ENCODE measurements at regions not wholly inside any gene's neighbourhood (a gene's known extent, or its start where the extent isn't known, plus 50 kb on each side); places are given as distances from the start of the nearest gene placed in this dataset.

DNA sequence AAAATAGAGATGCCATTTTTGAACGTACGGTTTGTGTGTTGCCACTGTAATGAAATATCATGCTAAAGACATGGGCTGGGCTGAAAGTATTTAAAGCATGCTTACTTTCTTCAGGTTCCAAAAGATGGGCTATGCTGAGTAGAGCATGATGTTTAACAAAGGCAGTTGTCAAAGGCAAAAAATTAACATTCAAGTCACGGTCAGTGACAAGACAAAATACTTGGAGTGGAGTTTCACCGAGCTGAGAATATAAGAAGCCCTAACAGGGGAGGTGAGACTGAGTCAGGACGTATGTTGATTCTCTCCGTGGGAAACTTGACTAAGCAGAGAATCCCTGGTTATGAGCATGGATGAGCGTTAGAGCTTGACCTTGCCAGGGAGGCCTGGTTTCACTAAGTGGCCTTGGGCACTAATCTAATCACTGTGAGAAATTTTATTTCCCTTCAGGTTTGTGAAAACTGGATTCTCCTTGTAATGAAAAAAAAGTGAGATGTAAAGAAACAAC is 218.2 kb upstream of the ADAMTS9 start:
- no peak for DNase-seq

DNA sequence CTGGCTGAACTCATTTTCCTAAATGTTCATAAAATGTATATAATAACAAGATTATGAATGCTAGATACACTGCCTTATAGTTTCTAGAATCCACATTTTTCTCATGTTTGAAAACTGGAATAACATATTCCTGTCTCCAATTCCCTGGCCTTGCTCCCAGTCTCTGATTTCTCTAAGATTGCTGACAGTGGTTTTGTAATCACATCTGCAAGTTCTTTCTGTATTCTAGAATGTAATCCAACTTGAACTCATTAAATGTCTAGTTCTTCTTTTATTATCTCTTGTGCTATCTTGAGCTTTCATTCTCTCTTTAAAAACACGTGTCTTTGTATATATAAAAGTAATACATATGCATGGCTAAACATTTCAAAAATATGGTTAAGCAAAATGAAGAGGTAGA is 215.2 kb upstream of the ADAMTS9 start:
- no peak for DNase-seq

DNA sequence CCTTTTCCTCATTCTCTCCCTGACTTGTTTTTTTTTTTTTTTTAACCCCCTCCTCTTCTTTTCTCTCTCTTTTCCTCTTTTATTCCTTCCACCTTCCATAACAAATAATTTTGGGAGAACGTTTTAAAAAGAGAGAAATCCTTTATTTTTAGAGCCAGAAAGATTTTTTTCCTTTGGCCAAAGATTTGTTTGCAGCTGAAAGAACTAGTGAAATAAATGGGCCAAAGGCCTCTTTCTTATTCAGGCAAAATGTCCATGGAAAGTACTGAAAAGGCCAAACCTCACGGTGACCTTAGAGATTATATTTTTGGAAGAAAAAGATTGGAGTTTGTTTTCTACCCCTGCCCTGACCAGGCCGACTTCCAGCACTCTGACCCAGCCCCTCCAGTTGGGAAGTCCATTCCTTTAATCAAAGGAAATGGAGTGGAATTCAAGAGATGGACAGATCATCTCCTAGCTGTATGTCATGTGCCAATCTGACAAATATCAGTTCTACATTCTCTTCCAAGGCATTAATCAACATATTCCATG is 214.3 kb upstream of the ADAMTS9 start:
- DNase-seq: no peak

DNA sequence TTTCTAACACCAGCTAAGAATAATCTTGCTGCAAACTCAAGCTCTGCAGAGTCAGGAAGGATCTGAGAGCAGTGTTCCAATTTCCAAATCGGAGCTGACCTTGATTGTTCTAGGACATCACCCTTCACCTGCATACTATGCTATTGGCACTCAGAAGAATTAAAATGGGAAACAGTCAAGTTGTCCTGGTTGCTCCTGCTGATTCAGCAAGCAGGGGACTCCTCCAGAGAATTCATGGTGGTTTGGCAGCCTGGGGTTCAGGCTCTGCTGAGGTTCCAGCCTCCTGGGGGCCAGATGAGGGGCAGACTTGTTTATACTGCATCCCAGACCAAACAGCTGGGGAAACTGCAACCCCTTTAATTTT is 213.7 kb upstream of the ADAMTS9 start:
- no peak for DNase-seq

DNA sequence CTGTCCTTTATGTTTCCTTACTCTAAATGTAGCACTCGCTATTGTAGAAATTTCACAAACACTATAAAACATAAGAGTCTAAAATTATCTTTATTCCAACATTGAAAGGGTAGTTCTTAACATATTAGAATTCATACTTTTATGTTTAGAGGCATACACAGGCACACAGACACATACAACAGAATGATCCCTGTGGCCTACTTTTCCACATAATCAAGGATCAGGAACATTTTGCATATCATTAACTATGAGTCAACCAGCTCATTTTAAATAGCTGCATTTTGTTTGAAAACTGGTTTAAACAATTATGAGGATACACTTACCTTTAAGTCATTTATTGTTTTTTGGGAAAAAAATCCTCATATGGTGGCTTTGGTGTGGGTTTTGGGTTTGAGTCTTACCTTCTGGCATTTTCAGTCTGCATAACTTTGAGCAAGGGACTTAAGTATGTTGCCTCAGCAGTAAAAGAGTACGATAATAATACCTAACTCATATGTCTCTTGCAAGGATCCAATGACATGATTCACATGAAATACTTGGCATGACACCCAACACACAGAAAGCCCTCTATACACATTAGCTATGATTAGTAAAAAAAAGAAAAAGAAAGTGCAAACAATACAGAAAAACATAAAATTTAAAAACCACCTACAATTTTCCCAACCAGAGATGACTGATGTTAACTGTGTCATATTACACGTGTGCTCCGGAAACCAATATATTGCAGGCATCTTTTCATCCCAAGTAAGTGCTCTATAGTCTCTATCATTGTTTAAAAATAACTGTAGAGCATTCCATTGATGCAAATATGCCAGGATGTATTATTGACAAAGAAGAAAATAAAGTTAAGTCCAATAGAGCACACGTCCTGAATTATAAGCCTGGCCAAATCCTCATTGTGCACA is 213.1 kb upstream of the ADAMTS9 start:
- DNase-seq: no peak

DNA sequence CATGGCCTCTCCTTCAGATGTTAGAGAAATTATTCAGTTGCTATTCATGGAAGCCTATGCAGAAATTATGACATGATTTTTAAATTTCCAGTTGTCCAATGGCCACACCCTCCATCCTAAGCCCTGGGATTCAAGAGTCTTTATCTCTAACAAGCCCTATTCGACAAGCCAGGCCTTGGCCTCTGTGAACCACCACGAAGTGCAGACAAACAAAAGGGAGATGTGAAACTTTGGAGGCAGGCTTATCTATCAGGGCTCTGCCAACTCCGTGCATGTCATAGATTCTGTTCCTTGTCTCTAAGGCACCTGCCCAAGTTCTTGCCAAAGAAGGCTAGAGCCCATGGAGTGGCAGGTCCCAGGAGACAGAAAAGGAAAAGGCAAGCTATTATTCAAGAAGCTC is 212.4 kb upstream of the ADAMTS9 start:
- DNase-seq: no peak

DNA sequence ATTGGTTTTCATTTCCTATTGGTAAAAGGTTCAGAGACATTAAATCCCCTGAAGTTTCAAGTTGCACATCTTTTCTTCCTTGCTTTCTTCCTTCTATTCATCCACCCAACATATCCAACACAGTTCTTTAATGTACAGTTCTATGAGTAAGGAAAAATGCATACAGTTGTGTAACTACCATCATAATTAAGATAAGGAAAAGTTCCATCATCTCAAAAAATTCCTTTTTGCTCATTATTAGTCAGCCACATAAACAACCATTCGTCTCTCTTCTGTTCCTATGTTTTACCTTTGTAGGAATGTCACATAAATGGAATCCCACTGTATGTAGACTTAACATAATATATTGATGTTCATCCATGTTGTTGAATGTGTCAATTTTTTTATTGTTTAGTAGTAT is 211.1 kb upstream of the ADAMTS9 start:
- no peak for DNase-seq

DNA sequence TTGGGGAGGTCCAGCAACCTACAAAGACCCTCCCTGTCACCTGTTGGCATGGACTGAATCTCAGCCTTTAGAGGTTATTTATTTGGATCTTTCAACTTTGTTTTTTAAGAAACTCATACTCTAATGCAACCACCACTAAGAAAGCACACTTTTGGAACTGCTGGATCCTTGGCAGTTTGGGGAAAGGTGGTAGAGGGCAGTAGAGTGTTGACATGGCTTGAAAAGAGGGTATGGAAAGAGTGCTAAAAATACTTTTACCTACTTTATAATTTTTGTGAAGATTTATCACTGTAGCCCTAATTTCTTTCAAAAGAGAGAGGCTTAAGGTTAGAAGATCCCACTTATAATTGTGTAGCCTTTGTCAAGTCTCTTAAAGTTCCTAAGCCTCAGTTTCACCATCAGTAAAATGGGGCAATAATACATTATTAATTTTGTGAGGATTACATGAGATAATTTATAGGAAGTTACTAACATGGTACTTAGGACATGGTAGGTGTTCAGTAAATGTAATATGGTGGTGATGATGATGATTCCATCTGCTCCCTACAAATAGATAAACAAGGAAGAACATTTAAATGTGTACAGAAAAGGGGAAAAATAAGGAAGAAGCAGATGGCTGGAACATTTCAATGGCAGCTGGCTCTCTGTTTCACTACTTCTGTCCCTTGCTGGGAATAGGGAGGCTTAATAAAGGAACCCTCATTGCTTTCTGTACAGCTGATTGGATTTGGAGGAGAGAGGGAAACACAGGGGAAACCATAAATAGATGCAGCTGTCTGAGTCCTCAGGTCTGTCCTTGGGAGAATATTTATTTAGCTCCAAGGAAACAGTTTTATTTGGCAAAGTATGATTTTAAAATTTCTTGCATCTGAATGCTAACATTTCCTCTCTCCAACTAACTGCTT is 208.4 kb upstream of the ADAMTS9 start:
- no peak for DNase-seq

DNA sequence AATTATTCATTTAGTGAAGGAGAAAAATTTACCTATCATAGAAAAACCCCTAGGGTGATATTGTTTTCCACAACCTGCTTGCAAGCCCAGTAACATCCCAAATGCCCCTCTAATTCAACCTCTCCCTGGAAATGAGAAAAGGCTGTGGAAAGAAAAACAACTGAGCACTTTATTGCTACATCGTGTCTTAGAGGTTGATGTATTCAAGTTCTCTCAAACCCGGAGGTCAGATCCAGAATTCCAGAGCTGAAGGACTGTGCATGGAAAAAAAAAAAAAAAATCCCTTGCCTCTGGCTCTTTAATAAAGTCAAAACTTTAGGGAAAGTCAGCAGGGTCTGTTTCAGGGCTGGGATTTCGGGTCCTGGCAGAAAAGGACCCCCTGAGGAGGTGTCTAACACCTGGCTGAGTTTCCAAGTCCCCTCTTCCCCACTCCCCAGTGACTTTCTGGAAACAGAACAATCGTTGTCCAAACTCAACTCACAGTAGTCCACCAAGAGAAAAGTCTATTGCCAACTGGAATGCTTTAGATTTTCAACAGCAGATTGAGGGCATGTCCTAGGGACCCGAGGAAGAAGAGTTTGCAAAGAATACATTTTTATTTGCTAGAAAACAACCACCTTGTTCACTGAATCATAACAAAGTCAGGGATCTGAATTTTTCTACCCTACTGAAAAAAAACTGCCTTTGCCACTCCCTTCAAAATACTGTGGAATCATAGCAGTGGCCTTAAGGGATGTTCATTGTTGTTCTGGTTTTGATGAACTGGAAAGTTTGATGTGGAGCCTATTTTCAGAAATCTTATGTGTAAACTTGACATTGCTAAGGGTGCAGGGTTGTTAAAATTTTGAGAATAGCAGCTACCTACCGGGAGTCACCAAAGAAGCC is 207.5 kb upstream of the ADAMTS9 start:
- no peak for DNase-seq

DNA sequence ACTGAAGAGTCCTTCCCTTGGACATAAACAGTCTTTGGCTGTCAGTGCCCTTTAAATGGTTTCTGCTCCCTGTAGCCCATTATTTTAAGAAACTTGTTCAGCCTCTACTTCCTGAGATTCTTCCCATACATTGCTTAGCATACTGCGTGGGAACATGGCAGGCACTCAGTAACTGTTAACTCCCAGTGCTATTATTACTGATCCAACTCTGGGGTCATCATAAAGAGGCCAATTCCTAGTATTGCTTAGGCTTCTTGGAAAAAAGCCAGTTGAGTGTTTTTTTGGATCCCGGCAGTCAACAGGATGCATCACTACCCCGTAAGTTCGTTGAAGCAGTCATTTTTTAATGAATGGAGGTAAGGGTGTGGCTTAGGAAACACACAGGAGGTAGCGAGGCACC is 206.2 kb upstream of the ADAMTS9 start:
- no peak for DNase-seq

DNA sequence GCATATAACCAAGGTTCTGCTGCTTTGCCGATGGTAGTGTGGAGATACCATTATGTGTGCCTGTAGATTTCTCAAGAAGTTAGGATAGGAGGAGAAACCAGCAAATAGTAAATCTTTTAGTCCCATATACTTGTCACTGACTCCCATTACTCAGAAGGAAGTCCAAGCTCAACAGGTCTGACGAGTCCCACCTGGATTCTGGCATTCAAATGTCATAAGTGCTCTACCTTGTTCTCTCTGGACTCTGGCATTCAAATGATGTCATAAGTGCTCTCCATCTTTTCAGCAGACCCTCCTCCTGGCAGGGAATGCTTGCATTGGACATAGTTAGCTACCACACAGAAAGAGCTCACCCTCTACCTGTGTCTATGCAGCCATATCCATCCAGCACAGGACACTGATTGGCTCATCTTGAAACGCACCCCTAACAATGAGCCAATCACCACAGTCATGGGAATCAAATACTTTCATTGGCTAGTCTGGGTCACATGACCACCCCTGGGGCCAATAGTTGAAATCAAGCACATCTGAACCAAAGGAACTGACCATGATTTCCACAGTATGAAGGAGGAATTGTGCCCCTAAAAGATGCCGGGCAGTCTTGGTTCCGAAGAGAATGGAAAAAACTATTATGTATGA is 205.0 kb upstream of the ADAMTS9 start:
- no peak for DNase-seq

DNA sequence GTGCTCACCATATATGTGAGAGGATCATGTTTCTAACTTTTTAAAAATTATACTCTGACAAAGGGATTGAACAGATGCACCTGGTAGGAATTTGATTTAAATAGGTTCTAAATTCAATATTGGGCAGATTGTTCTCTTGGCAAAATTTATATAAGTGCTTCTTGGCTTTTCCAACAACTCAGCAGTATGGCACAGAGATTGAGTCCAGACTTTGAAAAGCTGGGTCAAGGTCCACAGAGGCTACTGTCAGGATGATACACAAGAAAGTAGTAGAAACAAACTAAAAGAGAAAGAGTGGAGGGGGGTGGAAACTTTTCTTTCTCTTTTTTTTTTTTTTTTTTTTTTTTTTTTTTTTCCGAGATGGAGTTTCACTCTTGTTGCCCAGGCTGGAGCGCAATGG is 203.2 kb upstream of the ADAMTS9 start:
- no peak for DNase-seq

DNA sequence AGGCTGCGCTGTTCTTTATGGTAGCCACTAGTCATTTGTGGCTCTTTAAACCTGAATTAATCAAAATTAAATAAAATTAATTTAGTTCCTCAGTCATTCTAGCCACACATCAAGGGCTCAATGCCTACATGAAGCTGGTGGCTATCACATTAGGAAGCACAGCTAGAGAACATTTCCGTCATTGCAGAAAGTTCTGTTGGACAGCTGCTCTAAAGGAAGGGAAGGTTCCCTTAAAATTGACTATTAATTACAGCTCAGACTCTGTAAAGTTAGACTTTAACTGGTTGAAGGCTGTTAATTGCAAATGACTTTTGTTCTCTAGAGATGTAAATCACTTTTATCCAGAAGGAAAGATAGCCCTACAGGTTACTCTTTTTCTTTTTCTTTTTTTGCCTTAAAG is 202.7 kb upstream of the ADAMTS9 start:
- no peak for DNase-seq

DNA sequence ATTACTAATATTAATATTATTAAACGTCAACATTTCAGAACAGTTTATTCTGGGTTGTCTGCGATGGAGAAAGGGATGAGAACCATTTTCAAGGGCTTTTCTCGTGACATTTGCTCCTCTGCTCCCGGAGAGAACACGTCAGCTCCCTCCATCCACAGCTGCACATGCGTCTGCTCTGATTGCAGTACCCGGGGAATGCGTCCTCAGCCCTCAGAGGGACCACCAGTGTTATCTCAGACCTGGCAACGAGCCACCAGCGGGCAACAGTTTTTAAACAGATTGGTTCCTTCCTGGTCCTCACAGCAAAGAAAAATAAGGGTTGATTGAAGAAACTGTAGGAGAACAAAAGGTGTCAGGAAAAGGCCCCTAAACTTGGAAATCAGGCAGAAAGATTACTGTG is 202.2 kb upstream of the ADAMTS9 start:
- no peak for DNase-seq

DNA sequence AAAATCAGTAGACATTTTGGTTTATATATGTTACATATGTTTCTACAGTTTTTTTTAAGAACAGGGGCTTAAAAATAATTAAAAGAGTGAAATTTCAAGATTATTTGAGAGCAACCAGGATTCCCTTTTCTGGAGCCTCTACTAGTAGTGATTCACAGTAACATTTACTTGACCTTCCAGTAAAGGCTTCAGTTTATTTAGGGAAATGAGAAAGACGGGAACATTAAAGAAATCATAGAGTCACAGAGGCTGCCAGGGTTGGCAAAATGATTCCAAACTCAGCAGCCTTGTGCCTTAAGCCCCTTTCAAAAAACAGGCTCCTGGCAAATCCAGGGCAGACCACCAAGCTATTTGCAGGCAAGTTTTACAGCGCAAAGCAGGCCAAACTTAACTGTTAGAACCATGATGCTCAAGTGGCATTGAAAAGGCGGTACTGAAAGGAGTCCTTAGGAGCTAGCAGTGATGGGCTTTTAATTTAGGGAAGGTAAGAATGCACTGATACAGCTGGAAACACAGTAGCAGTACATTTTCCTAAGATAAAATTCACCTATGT is 201.1 kb upstream of the ADAMTS9 start:
- DNase-seq: no peak

DNA sequence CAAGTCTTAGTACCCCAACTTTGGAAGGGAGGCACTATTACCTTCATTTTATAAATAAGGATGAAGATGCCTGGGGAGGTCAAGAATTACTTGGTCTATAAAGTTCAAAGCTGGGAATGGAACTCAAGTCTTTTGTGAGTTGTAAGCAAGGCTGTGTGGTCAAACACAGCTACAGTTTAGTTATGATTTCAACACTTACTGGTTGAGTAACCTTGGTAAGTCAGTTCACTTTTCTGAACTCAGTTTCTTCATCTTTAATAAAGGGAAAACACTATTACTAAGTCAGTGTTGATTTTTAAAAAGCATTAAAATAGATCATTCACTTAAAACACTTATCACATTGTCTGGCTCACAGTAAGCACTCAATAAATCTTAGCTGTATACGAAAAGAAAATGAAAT is 200.4 kb upstream of the ADAMTS9 start:
- no peak for DNase-seq

DNA sequence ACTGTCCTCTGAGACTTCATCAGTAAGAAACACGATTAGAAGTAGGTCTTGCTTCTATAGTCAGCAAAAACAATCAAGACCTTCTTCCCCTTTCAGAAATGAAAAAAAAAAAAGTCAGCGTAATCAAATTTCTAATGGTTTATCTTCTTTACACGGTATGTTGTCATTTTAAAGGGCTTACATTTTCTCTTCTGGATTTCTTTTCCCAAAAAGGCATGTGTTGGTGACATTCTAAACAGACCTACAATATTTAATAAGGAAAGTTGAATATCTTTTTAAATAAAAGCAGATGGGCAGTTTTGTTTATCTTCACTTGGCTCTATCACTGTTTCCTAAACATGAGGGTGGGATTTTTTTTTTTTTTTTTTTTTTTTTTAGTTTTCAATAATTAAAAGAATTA is 197.3 kb upstream of the ADAMTS9 start:
- no peak for DNase-seq

DNA sequence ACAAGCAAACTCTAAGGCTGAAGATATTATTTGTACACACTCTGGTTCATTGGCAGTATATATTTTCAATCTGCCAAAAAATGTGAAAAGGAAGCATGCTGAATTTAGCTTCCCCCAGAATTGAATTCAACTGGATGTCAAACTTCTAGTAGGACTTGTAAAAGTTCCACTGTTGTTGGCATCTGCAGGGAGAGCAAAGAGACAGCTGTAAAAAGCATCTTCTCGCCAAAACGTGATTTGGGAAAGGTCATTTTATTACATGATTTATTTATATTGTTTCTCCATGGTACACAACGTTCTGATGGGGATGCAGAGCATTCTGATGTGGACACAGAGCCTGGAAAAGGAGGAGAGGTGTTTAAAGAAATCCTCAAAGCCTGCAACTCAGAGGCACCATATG is 196.7 kb upstream of the ADAMTS9 start:
- no peak for DNase-seq

DNA sequence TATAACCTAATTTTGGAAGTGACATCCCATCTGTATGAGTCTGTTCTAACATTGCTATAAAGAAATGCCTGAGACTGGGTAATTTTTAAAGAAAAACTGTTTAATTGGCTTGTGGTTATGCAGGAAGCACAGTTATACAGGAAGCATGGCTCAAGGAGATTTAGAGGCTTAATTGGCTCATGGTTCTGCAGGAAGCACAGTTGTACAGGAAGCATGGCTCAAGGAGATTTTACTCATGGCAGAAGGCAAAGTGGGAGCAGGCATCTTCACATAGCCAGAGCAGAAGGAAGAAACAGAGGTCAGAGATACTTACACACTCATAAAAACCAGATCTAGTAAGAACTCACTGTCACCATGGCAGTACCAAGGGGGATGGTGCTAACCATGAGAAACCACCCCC is 193.1 kb upstream of the ADAMTS9 start:
- DNase-seq: no peak

DNA sequence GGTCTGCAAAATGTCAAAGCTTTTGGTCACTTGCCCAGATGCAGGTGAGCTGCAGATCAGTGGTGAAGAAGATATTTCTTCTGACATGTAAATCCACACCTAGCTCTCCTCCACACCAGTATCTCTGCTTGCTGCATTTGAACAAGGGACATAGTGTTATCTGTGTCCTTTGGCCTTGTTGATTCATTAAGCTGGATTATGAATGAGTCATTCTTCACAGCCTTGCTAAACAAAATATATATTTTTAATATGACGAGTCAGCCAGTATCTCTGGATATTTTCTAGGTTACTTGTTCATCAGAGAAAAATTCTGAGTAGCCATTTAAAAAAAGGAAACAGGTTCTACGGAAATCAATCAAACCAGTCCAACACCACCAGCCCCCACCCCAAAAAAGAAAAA is 190.6 kb upstream of the ADAMTS9 start:
- no peak for DNase-seq

DNA sequence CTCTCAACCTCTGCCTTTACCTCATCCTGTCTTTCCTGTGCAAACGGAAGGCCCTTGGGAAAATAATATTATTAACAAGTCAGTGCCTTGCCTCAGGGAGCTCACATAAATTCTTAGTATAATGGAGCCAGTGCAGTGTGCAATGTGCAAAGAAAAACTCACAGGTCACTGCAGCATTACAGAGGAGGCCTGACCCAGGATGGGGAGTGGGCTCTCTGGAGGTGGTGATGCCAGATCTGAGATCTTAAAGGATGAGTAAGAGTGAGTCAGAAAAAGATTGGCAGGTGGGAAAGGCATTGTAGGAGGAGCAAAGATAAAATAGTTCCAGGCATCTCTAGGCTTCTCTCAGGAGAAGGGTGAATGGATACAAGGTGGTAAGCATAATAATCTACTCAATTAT is 185.6 kb upstream of the ADAMTS9 start:
- DNase-seq: no peak

DNA sequence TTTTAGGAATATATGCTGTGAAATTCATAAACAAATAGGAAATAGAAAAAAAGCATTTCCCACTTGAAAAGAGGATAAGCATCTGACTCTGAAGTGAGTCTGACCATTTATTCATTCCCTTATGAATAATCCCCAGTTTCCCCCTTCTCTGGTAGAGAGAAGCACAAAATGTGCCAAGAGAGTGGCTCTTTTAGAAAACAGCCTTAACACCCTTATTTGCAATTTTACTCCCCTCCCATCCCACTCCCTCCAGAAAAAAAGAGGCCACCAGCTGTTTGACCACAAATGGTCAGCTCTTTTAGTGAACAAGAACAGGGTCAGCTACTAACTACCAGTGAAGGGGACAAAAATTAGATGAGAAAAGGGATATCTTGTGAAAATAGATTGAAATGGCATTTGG is 184.5 kb upstream of the ADAMTS9 start:
- no peak for DNase-seq

Data from NCI-H2081 treated with DMSO at 0.1 percent for 48 hours (cell line).